GM12874 (cell line): ENCODE measurements at regions not wholly inside any gene's neighbourhood (a gene's known extent, or its start where the extent isn't known, plus 50 kb on each side); places are given as distances from the start of the nearest gene placed in this dataset.

Experiments
- CTCF ChIP-seq: IDR thresholded peaks from 2 replicates; pipeline ENCODE4 v1.5.1; 2011; ENCODE audit warnings: low read depth, mild to moderate bottlenecking, control low read depth, low read length, moderate library complexity; ENCODE audit not compliant: insufficient read depth

- no peak for TF ChIP-seq CTCF
These were observed 94.8 kb downstream of the EBNA1BP2 start for GRCh38 chr1:43077273-43077672.

- TF ChIP-seq CTCF: no peak
These were observed 97.4 kb downstream of the EBNA1BP2 start for GRCh38 chr1:43074709-43075108.

- no peak for TF ChIP-seq CTCF
These were observed 97.8 kb downstream of the EBNA1BP2 start for GRCh38 chr1:43074244-43074643.

DNA sequence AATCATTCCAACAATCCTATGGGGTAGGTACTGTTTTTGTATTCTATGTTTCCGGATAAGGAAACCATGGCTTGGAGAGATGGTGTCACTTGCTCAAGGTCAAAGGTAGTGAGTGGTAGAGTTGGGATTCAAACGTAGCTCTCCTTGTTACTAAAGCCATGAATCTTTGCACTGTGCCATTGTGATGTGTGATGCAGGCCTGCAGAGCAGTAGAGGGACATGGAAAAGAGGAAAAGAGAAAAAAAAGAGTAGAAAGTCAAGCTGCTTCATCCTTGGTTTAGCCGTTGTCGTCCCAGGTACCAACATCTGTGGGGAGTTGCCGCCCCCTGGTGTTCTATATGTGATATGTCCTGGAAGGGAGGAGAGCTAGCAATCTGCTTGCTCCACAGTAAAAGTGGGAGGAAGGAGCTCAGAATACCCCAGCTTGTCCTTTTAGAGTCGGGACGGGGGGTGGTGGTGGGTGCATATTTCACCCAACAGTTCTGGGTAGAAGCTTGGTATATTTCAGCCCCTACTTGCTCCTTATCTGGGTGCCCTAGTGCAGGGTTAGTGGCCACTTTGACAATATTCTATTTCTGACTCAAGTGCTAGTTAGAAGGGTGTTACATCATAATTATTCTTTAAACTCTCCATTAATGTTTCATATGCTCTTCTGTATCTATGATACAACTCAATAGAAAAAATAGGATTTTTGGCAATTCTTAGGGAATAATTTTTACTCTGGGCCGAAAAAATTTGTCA is 98.4 kb downstream of the EBNA1BP2 start:
- peak; percentile 67 for TF ChIP-seq CTCF

DNA sequence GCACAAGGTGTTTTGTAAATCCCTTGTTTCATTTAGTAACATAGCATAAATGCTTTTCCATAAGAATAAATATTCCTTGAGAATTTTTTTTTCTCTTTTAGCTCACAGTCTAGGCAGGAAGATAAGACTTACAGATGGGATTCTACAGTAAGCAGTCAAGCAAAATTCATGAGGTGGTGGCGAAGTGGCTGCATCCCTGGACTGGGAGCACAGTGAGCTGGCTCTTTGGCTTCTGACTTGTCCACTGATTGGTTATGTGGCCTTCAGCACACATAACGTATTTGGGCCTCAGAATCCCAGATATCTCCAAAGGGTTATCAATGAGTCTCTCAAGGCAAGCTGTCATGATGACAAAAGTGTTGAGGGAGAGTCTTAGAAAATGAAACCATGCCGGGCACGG is 99.8 kb downstream of the EBNA1BP2 start:
- TF ChIP-seq CTCF: no peak

DNA sequence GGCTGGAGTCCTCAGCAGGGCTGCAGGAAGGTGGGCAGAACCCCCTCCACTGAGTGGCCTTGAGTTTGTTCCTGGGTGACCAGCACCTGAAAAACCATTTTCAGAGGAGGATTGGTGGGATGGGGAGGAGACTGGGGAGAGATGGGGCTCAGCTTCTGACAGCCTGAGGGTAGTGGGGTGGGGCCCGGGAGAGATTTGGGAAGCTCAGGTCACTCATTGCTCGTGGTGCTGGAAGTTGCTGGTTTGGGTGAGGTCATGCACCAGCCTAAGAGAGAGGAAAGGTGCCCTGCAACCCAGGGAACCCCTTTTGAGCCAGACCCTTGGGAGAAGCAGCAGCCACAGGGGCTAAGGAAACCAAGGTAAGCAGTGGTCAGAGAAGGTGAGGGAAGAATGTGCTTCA is 100.8 kb downstream of the EBNA1BP2 start:
- TF ChIP-seq CTCF: no peak

DNA sequence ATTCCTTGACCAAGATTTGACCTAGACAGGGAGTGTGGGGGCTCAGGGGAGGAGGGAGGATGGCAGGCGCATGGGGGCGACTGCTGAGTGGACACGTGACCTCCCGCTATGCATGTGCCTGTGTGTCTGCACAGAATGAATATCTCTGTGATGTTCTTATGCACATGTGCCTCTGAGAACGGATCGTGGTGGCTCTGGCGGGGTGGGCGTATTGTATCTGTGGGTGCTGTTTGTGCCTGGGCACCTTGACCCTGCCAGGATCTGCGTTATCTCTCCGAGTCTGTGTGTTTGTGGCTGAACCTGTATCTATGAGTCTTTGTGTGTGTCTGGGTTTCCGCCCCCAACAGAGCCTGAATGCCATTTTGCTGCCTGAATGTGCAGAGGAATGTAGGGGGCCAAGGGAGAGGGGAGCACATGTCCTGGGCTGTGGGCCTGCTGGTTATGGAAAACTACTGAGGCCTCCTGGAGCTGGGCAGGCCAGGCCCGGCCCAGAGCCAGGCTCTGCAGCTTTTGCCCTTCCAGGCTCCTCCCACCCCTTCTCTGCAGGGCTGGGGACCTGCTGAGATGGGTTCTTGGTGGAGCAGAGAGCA is 102.5 kb downstream of the EBNA1BP2 start:
- TF ChIP-seq CTCF: no peak
